Testis (tissue), 2 donors: ENCODE measurements at regions not wholly inside any gene's neighbourhood (a gene's known extent, or its start where the extent isn't known, plus 50 kb on each side); places are given as distances from the start of the nearest gene placed in this dataset.
"Not testable (repeated sequence)": the region's sequence is repeated elsewhere in the genome, so short reads cannot be mapped to it uniquely, and the experiment has no call there.

Experiments
- DNase-seq: peaks from one replicate; pipeline ENCODE4 v3.0.0-alpha.2; 2019
- H3K27ac ChIP-seq, 2 donors: fragments of 200-600 bp; sonication (generic); one replicate each; pipeline ENCODE4 v1.5.1; 2019
- H3K27me3 ChIP-seq: fragments of 200-600 bp; sonication (generic); one replicate; pipeline ENCODE4 v1.5.1; 2019
- H3K36me3 ChIP-seq: fragments of 200-600 bp; sonication (generic); one replicate; pipeline ENCODE4 v1.5.1; 2017; ENCODE audit warnings: low read depth; ENCODE audit errors: missing control alignments
- H3K4me1 ChIP-seq: fragments of 200-600 bp; sonication (generic); one replicate; pipeline ENCODE4 v1.5.1; 2019
- H3K4me3 ChIP-seq, 2 donors: fragments of 200-600 bp; sonication (generic); one replicate each; pipeline ENCODE4 v1.5.1; 2017 to 2019
- H3K9me3 ChIP-seq: fragments of 200-600 bp; sonication (generic); one replicate; pipeline ENCODE4 v1.5.1; 2017
- POLR2A ChIP-seq: fragments of 450-650 bp; IDR thresholded peaks from one replicate; pipeline ENCODE4 v1.6.1; 2017; ENCODE audit warnings: antibody characterized with exemption, mild to moderate bottlenecking, moderate library complexity
- WGBS, 2 donors: methylation state at CpG; one replicate each; pipeline ENCODE4 v1.1.5; 2018; 5-methylcytosine and 5-hydroxymethylcytosine counted together
- intact Hi-C: fragments of 100-400 bp; cut with DNase I; formaldehyde crosslinking; loops from one replicate; pipeline ENCODE4 v1.15.1; 2023; ENCODE audit warnings: low total_unique reads
- TF ChIP-seq, protein P1 (sequence below), 3 experiments: fragments of 450-650 bp in 2 of 3; fragments of 200-600 bp in 1 of 3; sonication (generic) in 1 of 3; IDR thresholded peaks; one replicate each; pipeline ENCODE4 v1.5.1; 2016 to 2019; ENCODE audit warnings: antibody characterized with exemption in 3 of 3, mild to moderate bottlenecking in 2 of 3, moderate library complexity in 1 of 3

- no peaks in the 10 kb centered on the region for H3K4me1 ChIP-seq
- H3K36me3 ChIP-seq: no peaks in the 10 kb centered on the region
- TF ChIP-seq POLR2A: no peak
- TF ChIP-seq, protein P1, sequence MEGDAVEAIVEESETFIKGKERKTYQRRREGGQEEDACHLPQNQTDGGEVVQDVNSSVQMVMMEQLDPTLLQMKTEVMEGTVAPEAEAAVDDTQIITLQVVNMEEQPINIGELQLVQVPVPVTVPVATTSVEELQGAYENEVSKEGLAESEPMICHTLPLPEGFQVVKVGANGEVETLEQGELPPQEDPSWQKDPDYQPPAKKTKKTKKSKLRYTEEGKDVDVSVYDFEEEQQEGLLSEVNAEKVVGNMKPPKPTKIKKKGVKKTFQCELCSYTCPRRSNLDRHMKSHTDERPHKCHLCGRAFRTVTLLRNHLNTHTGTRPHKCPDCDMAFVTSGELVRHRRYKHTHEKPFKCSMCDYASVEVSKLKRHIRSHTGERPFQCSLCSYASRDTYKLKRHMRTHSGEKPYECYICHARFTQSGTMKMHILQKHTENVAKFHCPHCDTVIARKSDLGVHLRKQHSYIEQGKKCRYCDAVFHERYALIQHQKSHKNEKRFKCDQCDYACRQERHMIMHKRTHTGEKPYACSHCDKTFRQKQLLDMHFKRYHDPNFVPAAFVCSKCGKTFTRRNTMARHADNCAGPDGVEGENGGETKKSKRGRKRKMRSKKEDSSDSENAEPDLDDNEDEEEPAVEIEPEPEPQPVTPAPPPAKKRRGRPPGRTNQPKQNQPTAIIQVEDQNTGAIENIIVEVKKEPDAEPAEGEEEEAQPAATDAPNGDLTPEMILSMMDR (IDR thresholded peaks at IDR 0.05): no peak
- no peak overlapping the region for H3K4me3 ChIP-seq
- H3K27me3 ChIP-seq: no peaks in the 10 kb centered on the region
- no peak overlapping the region for H3K27ac ChIP-seq
- no peaks in the 10 kb centered on the region for H3K9me3 ChIP-seq
- WGBS, 2 donors: 94 to 100% methylated on average over 1 to 3 of the region's 3 CpGs
- DNase-seq: no peak
- intact Hi-C loops: no loop called here
Observed at GRCh38 chrX:93404121-93404520, 269.3 kb downstream of the NAP1L3 start.

DNA sequence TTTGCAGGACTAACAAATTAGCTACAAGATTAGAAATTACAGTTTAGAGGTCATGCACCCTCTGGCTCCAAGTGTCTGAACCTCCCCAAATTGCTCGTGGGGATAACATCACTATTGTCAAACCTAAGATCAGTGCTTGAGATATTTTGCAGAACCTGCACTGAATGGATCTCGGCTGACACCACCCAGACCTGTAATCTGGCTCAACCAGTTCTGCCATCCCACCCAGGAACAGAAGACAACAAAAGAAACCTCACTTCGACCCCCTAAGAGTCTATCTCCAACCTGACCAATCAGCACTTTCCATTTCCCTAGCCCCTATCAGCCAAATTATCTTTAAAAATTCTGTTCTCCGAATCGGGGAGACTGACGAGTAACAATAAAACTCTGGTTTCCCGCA is 318.7 kb downstream of the NAP1L3 start:
- H3K36me3 ChIP-seq: no peaks in the 10 kb centered on the region
- no peak overlapping the region for H3K27ac ChIP-seq
- no peaks in the 10 kb centered on the region for H3K9me3 ChIP-seq
- H3K27me3 ChIP-seq: no peaks in the 10 kb centered on the region
- intact Hi-C loops: no loop called here
- no peak overlapping the region for H3K4me3 ChIP-seq
- no peak for DNase-seq
- no peaks in the 10 kb centered on the region for H3K4me1 ChIP-seq
- TF ChIP-seq, protein P1 (IDR thresholded peaks at IDR 0.05): no peak
- no peak for TF ChIP-seq POLR2A
- WGBS, 2 donors: 43 to 47% methylated on average over 5 to 7 of the region's 7 CpGs

DNA sequence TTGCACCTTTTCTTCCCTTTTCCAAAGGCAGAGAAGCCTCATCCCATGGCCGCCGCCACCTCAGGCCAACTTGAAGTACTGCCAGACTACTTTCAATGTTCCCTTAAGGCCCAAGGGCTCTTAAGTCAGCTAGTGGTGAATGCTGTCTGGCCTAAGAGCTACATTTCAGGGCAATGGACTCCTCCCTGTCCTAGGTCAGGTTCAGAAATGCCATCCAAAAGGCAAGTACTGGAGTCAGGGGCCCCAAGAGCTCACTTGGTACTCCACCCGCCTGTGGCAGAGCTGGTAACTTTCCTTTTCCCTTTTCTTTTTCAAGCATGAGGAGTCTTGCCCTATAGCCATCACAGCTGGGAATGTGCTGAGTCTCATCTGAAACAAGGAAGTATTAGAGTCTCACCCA is 327.1 kb downstream of the NAP1L3 start:
- DNase-seq: no peak

GRCh38 chrX:93344287-93344686 is 329.1 kb downstream of the NAP1L3 start:
- H3K9me3 ChIP-seq, H3K36me3 ChIP-seq, DNase-seq, H3K4me3 ChIP-seq, H3K27me3 ChIP-seq, intact Hi-C loops, H3K27ac ChIP-seq, H3K4me1 ChIP-seq: not testable (repeated sequence)
- WGBS, 2 donors: 86 to 100% methylated on average over 2 of the region's 2 CpGs

More for the DNA sequence above, 327.1 kb downstream of the NAP1L3 start:
- WGBS, 2 donors: 67 to 96% methylated on average over 3 of the region's 3 CpGs
- intact Hi-C loops: no loop called here
- Histone ChIP-seq H3K27ac (no peak overlapping the region), H3K27me3 (no peaks in the 10 kb centered on the region), H3K4me3 (no peak overlapping the region), H3K9me3 (no peaks in the 10 kb centered on the region), H3K36me3 (no peaks in the 10 kb centered on the region), H3K4me1 (no peaks in the 10 kb centered on the region)
- TF ChIP-seq POLR2A: no peak
- TF ChIP-seq, protein P1 (IDR thresholded peaks at IDR 0.05): no peak

- Histone ChIP-seq H3K36me3 (no peaks in the 10 kb centered on the region), H3K27ac (no peak overlapping the region), H3K9me3 (no peaks in the 10 kb centered on the region), H3K4me1 (no peaks in the 10 kb centered on the region), H3K4me3 (no peak overlapping the region), H3K27me3 (no peaks in the 10 kb centered on the region)
- WGBS, 2 donors: 25 to 44% methylated on average over 2 of the region's 2 CpGs
- intact Hi-C loops: no loop called here
- TF ChIP-seq, protein P1 (IDR thresholded peaks at IDR 0.05): no peak
- no peak for TF ChIP-seq POLR2A
- no peak for DNase-seq
Observed at GRCh38 chrX:93332329-93332728, 341.0 kb downstream of the NAP1L3 start.
